ENCODE measurements at regions not wholly inside any gene's neighbourhood (a gene's known extent, or its start where the extent isn't known, plus 50 kb on each side); places are given as distances from the start of the nearest gene placed in this dataset.

GRCh38 chr2:140033638-140034037, 1253.4 kb upstream of the NXPH2 start:
- H3K9me3 Mint-ChIP-seq = peaks cover 5% of the 10 kb centered on the region
- ChIA-PET CTCF (no interaction called here), POLR2A (no interaction called here)
- no peak overlapping the region for H3K27ac Mint-ChIP-seq
- no peaks in the 10 kb centered on the region for H3K36me3 Mint-ChIP-seq (ENCODE audit: low read depth)
- no peak for DNase-seq
- no peaks in the 10 kb centered on the region for H3K4me1 Mint-ChIP-seq
- no peaks in the 10 kb centered on the region for H3K27me3 Mint-ChIP-seq
- no peak overlapping the region for H3K4me3 Mint-ChIP-seq

GRCh38 chr2:140027966-140028365, 1247.8 kb upstream of the NXPH2 start:
- Mint-ChIP-seq H3K9me3 (peaks cover 10% of the 10 kb centered on the region), H3K4me1 (no peaks in the 10 kb centered on the region), H3K36me3 (ENCODE audit: low read depth) (no peaks in the 10 kb centered on the region), H3K4me3 (no peak overlapping the region), H3K27ac (no peak overlapping the region), H3K27me3 (no peaks in the 10 kb centered on the region)
- no peak for DNase-seq
- CTCF ChIA-PET = no interaction called here
- POLR2A ChIA-PET = no interaction called here

- CTCF ChIA-PET = no interaction called here
- H3K4me1 Mint-ChIP-seq = no peaks in the 10 kb centered on the region
- H3K4me3 Mint-ChIP-seq = no peak overlapping the region
- H3K27ac Mint-ChIP-seq = no peak overlapping the region
- peaks cover 10% of the 10 kb centered on the region for H3K9me3 Mint-ChIP-seq
- H3K27me3 Mint-ChIP-seq = no peaks in the 10 kb centered on the region
- no peak for DNase-seq
- POLR2A ChIA-PET = no interaction called here
- H3K36me3 Mint-ChIP-seq (ENCODE audit: low read depth) = no peaks in the 10 kb centered on the region
These were observed 1247.1 kb upstream of the NXPH2 start for GRCh38 chr2:140027320-140027719.

- no peak overlapping the region for H3K27ac Mint-ChIP-seq
- no peak overlapping the region for H3K4me3 Mint-ChIP-seq
- no peak for DNase-seq
- H3K4me1 Mint-ChIP-seq = no peaks in the 10 kb centered on the region
- ChIA-PET CTCF (no interaction called here), POLR2A (no interaction called here)
- no peaks in the 10 kb centered on the region for H3K27me3 Mint-ChIP-seq
- H3K9me3 Mint-ChIP-seq = peaks cover 3% of the 10 kb centered on the region
- H3K36me3 Mint-ChIP-seq (ENCODE audit: low read depth) = no peaks in the 10 kb centered on the region
These were observed 1243.1 kb upstream of the NXPH2 start for GRCh38 chr2:140023291-140023690.

GRCh38 chr2:140018541-140018940, 1238.4 kb upstream of the NXPH2 start:
- Mint-ChIP-seq H3K27ac (no peak overlapping the region), H3K4me3 (no peak overlapping the region), H3K36me3 (ENCODE audit: low read depth) (no peaks in the 10 kb centered on the region), H3K27me3 (no peaks in the 10 kb centered on the region), H3K9me3 (peaks cover 5% of the 10 kb centered on the region), H3K4me1 (no peaks in the 10 kb centered on the region)
- ChIA-PET POLR2A (no interaction called here), CTCF (no interaction called here)
- DNase-seq = no peak

GRCh38 chr2:140014204-140014546, 1234.0 kb upstream of the NXPH2 start:
- H3K9me3 Mint-ChIP-seq = peaks cover 8% of the 10 kb centered on the region
- H3K4me3 Mint-ChIP-seq = no peak overlapping the region
- CTCF ChIA-PET = no interaction called here
- POLR2A ChIA-PET = no interaction called here
- no peaks in the 10 kb centered on the region for H3K36me3 Mint-ChIP-seq (ENCODE audit: low read depth)
- no peaks in the 10 kb centered on the region for H3K27me3 Mint-ChIP-seq
- no peak overlapping the region for H3K27ac Mint-ChIP-seq
- no peak for DNase-seq
- no peaks in the 10 kb centered on the region for H3K4me1 Mint-ChIP-seq

- Mint-ChIP-seq H3K9me3 (peaks cover 9% of the 10 kb centered on the region), H3K36me3 (ENCODE audit: low read depth) (no peaks in the 10 kb centered on the region), H3K27ac (no peak overlapping the region), H3K4me3 (no peak overlapping the region), H3K4me1 (no peaks in the 10 kb centered on the region), H3K27me3 (no peaks in the 10 kb centered on the region)
- ChIA-PET CTCF (no interaction called here), POLR2A (no interaction called here)
- DNase-seq = no peak
These were observed 1233.5 kb upstream of the NXPH2 start for GRCh38 chr2:140013545-140014203.

GRCh38 chr2:140011287-140011686, 1231.1 kb upstream of the NXPH2 start:
- DNase-seq = no peak
- H3K27ac Mint-ChIP-seq = no peak overlapping the region
- ChIA-PET CTCF (no interaction called here), POLR2A (no interaction called here)
- H3K4me1 Mint-ChIP-seq = no peaks in the 10 kb centered on the region
- no peak overlapping the region for H3K4me3 Mint-ChIP-seq
- no peaks in the 10 kb centered on the region for H3K27me3 Mint-ChIP-seq
- H3K36me3 Mint-ChIP-seq (ENCODE audit: low read depth) = no peaks in the 10 kb centered on the region
- H3K9me3 Mint-ChIP-seq = peaks cover 9% of the 10 kb centered on the region

- peaks cover 4% of the 10 kb centered on the region for H3K9me3 Mint-ChIP-seq
- no peaks in the 10 kb centered on the region for H3K27me3 Mint-ChIP-seq
- ChIA-PET CTCF (no interaction called here), POLR2A (no interaction called here)
- no peak for DNase-seq
- H3K27ac Mint-ChIP-seq = no peak overlapping the region
- no peaks in the 10 kb centered on the region for H3K36me3 Mint-ChIP-seq (ENCODE audit: low read depth)
- no peak overlapping the region for H3K4me3 Mint-ChIP-seq
- H3K4me1 Mint-ChIP-seq = no peaks in the 10 kb centered on the region
These were observed 1221.9 kb upstream of the NXPH2 start for GRCh38 chr2:140002110-140002509.

GRCh38 chr2:139992711-139993345, 1212.6 kb upstream of the NXPH2 start:
- Mint-ChIP-seq H3K27ac (no peak overlapping the region), H3K4me3 (no peak overlapping the region), H3K27me3 (no peaks in the 10 kb centered on the region), H3K9me3 (peaks cover 8% of the 10 kb centered on the region), H3K36me3 (ENCODE audit: low read depth) (no peaks in the 10 kb centered on the region), H3K4me1 (no peaks in the 10 kb centered on the region)
- CTCF ChIA-PET = no interaction called here
- DNase-seq = no peak
- POLR2A ChIA-PET = no interaction called here

- no peaks in the 10 kb centered on the region for H3K4me1 Mint-ChIP-seq
- peaks cover 13% of the 10 kb centered on the region for H3K9me3 Mint-ChIP-seq
- H3K27ac Mint-ChIP-seq = no peak overlapping the region
- H3K4me3 Mint-ChIP-seq = no peak overlapping the region
- POLR2A ChIA-PET = no interaction called here
- no peaks in the 10 kb centered on the region for H3K36me3 Mint-ChIP-seq (ENCODE audit: low read depth)
- H3K27me3 Mint-ChIP-seq = no peaks in the 10 kb centered on the region
- CTCF ChIA-PET = no interaction called here
- DNase-seq = no peak
These were observed 1211.9 kb upstream of the NXPH2 start for GRCh38 chr2:139992078-139992477.

GRCh38 chr2:139990646-139991335, 1210.6 kb upstream of the NXPH2 start:
- Mint-ChIP-seq H3K27ac (no peak overlapping the region), H3K4me1 (no peaks in the 10 kb centered on the region), H3K27me3 (no peaks in the 10 kb centered on the region), H3K36me3 (ENCODE audit: low read depth) (no peaks in the 10 kb centered on the region), H3K9me3 (peaks cover 13% of the 10 kb centered on the region), H3K4me3 (no peak overlapping the region)
- no peak for DNase-seq
- POLR2A ChIA-PET = no interaction called here
- CTCF ChIA-PET = no interaction called here

- CTCF ChIA-PET = no interaction called here
- H3K4me1 Mint-ChIP-seq = no peaks in the 10 kb centered on the region
- POLR2A ChIA-PET = no interaction called here
- DNase-seq = no peak
- no peaks in the 10 kb centered on the region for H3K27me3 Mint-ChIP-seq
- no peaks in the 10 kb centered on the region for H3K36me3 Mint-ChIP-seq (ENCODE audit: low read depth)
- peaks cover 10% of the 10 kb centered on the region for H3K9me3 Mint-ChIP-seq
- H3K4me3 Mint-ChIP-seq = no peak overlapping the region
- H3K27ac Mint-ChIP-seq = no peak overlapping the region
These were observed 1189.1 kb upstream of the NXPH2 start for GRCh38 chr2:139969323-139969722.

- Mint-ChIP-seq H3K9me3 (peaks cover 6% of the 10 kb centered on the region), H3K36me3 (ENCODE audit: low read depth) (no peaks in the 10 kb centered on the region), H3K4me1 (no peaks in the 10 kb centered on the region), H3K4me3 (no peak overlapping the region), H3K27me3 (no peaks in the 10 kb centered on the region), H3K27ac (no peak overlapping the region)
- ChIA-PET POLR2A (no interaction called here), CTCF (no interaction called here)
- no peak for DNase-seq
These were observed 1188.4 kb upstream of the NXPH2 start for GRCh38 chr2:139968588-139968987.
